ENCODE measurements at regions not wholly inside any gene's neighbourhood (a gene's known extent, or its start where the extent isn't known, plus 50 kb on each side); places are given as distances from the start of the nearest gene placed in this dataset.

DNA sequence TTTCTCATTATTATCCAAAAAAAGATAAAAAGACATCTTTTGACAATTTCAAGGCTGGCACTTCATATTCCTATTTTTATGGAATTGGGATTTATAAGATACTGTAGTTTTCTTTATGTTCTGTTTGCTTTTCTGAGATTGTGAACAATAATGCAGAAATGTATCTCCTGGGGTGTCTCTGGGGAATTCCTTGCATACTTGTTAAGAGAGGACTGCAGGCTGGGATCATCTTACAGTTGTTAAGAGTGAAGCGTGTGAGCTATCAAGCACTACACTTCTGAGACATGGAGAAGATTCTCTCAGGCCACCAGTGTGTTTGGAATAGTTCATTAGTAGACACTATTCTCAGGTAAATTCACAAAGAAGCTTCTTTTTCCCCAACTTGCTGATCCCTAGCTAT lies 963.3 kb upstream of the GJE1 start:
- WGBS (ENCODE audit: insufficient coverage, low coverage, missing lambda C conversion rate) = 13% methylated on average over 1 of the region's 1 CpG
- H3K4me1 ChIP-seq (replicated peaks in 1 of 2; ENCODE audit: control insufficient read depth in 2 of 2, insufficient read depth in 2 of 2, low read length in 2 of 2) = no peaks in the 10 kb centered on the region
- CTCF ChIA-PET (ENCODE audit: low intra/inter-chr PET ratio) = no interaction called here
- TF ChIP-seq TAF9B (IDR thresholded peaks at IDR 0.05; ENCODE audit: partially characterized antibody) (no peak), ZNF764 (CRISPR knock-in tag; IDR thresholded peaks at IDR 0.05; ENCODE audit: low read depth) (no peak), SMC3 (conservative IDR thresholded peaks at IDR 0.05; ENCODE audit: insufficient read depth, low read depth, low read length) (no peak), ARID4B (CRISPR knock-in tag; IDR thresholded peaks at IDR 0.05) (no peak), PURB (CRISPR knock-in tag; IDR thresholded peaks at IDR 0.05; ENCODE audit: low read depth) (no peak), TEAD4 (IDR thresholded peaks at IDR 0.05; ENCODE audit: low read length) (no peak), TEAD4 (CRISPR knock-in tag; IDR thresholded peaks at IDR 0.05; ENCODE audit: borderline replicate concordance) (no peak), TCF7 (IDR thresholded peaks at IDR 0.05; ENCODE audit: borderline replicate concordance) (no peak), ZNF561 (CRISPR knock-in tag; conservative IDR thresholded peaks at IDR 0.05) (no peak), MAFG (tag; conservative IDR thresholded peaks at IDR 0.05) (no peak), GMEB1 (CRISPR knock-in tag; IDR thresholded peaks at IDR 0.05) (no peak), BRCA1 (IDR thresholded peaks at IDR 0.05) (no peak), BRCA1 (CRISPR knock-in tag; IDR thresholded peaks at IDR 0.05) (no peak), ARNT (IDR thresholded peaks at IDR 0.05) (no peak), E2F6 (IDR thresholded peaks at IDR 0.05; ENCODE audit: borderline replicate concordance in 1 of 2, extremely low read depth in 1 of 2, insufficient read depth in 1 of 2, insufficient read length in 1 of 2, low read depth in 1 of 2, low read length in 1 of 2, poor library complexity in 1 of 2, severe bottlenecking in 1 of 2) (no peak)
- TF ChIP-seq, protein P1, sequence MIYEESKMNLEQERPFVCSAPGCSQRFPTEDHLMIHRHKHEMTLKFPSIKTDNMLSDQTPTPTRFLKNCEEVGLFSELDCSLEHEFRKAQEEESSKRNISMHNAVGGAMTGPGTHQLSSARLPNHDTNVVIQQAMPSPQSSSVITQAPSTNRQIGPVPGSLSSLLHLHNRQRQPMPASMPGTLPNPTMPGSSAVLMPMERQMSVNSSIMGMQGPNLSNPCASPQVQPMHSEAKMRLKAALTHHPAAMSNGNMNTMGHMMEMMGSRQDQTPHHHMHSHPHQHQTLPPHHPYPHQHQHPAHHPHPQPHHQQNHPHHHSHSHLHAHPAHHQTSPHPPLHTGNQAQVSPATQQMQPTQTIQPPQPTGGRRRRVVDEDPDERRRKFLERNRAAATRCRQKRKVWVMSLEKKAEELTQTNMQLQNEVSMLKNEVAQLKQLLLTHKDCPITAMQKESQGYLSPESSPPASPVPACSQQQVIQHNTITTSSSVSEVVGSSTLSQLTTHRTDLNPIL (CRISPR knock-in tag; IDR thresholded peaks at IDR 0.05) = no peak
- BruUV-seq (replicated peaks) = no TSS peak
- DNase-seq (ENCODE audit: extremely low read depth in 1 of 4, low spot score in 3 of 4) = no peak
- H3K4me2 ChIP-seq (ENCODE audit: insufficient read depth, low read length) = no peak overlapping the region
- H3K9me1 ChIP-seq (ENCODE audit: control insufficient read depth, insufficient read depth, low read length) = no peaks in the 10 kb centered on the region
- FAIRE-seq = no peak
- no peak overlapping the region for H2AFZ ChIP-seq (ENCODE audit: low read depth, low read length)
- no peak overlapping the region for H3K9ac ChIP-seq (ENCODE audit: insufficient read depth in 1 of 2, low read depth in 2 of 2, low read length in 2 of 2)
- no peak overlapping the region for H3K27ac ChIP-seq (ENCODE audit: extremely low read depth, low read depth, low read length)
- H3K79me2 ChIP-seq (ENCODE audit: control insufficient read depth, insufficient read depth, low read length) = no peaks in the 10 kb centered on the region
- POLR2A ChIA-PET = no interaction called here
- H3K27me3 ChIP-seq (ENCODE audit: control insufficient read depth in 2 of 2, insufficient read depth in 2 of 2, low read length in 2 of 2) = no peaks in the 10 kb centered on the region
- H3K9me3 ChIP-seq (replicated peaks; ENCODE audit: control insufficient read depth, insufficient read depth, low read depth, low read length) = no peaks in the 10 kb centered on the region
- H4K20me1 ChIP-seq (replicated peaks; ENCODE audit: control insufficient read depth, insufficient read depth, low read length) = no peaks in the 10 kb centered on the region
- intact Hi-C loops (cut with micrococcal nuclease) (no loop called here), in situ Hi-C loops (cut with MboI) (no loop called here)
- H3K4me3 ChIP-seq = no peak overlapping the region
- no peaks in the 10 kb centered on the region for H3K36me3 ChIP-seq (ENCODE audit: control insufficient read depth, insufficient read depth, low read length)
- ATAC-seq = no peak

All from K562 (cell line).